ENCODE measurements at regions not wholly inside any gene's neighbourhood (a gene's known extent, or its start where the extent isn't known, plus 50 kb on each side); places are given as distances from the start of the nearest gene placed in this dataset.

DNA sequence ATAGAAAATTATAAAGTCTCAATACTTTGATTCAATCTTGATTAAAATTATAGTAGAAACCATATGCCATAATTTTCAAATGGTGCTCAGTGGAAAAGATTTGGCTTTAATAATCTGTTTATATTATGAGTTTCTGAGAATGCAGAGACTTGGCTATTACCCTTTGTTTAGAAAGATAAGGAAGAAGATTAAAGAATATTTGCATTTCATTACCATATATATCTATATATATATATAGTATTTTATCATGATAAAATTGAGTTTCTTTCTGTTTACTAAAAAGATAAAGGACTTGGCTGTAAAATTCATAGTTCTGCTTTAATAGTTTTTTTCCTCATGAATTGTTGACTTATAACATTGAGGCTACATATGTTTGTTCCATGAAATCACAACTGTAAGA is 679.3 kb upstream of the MAP3K7 start:
- TF ChIP-seq, protein P1, sequence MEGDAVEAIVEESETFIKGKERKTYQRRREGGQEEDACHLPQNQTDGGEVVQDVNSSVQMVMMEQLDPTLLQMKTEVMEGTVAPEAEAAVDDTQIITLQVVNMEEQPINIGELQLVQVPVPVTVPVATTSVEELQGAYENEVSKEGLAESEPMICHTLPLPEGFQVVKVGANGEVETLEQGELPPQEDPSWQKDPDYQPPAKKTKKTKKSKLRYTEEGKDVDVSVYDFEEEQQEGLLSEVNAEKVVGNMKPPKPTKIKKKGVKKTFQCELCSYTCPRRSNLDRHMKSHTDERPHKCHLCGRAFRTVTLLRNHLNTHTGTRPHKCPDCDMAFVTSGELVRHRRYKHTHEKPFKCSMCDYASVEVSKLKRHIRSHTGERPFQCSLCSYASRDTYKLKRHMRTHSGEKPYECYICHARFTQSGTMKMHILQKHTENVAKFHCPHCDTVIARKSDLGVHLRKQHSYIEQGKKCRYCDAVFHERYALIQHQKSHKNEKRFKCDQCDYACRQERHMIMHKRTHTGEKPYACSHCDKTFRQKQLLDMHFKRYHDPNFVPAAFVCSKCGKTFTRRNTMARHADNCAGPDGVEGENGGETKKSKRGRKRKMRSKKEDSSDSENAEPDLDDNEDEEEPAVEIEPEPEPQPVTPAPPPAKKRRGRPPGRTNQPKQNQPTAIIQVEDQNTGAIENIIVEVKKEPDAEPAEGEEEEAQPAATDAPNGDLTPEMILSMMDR (IDR thresholded peaks at IDR 0.05; ENCODE audit: low read depth, low read length, missing control alignments): no peak
- in situ Hi-C loops (cut with HindIII; ENCODE audit: low pct_ligation_motif_present, low sequenced_read_pairs): no loop called here
- DNase-seq: no peak
- Histone ChIP-seq H3K27me3 (replicated peaks) (no peaks in the 10 kb centered on the region), H3K36me3 (replicated peaks) (no peaks in the 10 kb centered on the region), H3K4me3 (ENCODE audit: low read depth, low read length) (no peak overlapping the region), H3K27ac (no peak overlapping the region)

DNA sequence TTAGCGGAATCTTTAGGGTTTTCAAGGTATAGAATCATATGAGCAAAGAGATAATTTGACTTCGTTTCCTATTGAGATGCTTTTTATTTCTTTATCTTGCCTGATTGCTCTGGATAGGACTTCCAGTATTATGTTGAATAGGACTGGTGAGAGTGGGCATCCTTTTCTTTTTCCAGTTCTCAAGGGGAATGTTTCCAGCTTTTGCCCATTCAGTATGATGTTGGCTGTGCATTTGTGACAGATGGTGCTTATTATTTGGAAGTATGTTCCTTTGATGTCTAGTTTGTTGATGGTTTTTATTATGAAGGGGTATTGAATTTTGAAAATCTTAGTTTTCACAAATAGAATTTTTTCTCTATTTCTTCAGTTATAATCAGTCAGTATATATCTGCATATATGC is 656.6 kb upstream of the MAP3K7 start:
- H3K27me3 ChIP-seq (replicated peaks): no peaks in the 10 kb centered on the region
- H3K36me3 ChIP-seq (replicated peaks): no peaks in the 10 kb centered on the region
- no peak overlapping the region for H3K27ac ChIP-seq
- in situ Hi-C loops (cut with HindIII; ENCODE audit: low pct_ligation_motif_present, low sequenced_read_pairs): no loop called here
- no peak overlapping the region for H3K4me3 ChIP-seq (ENCODE audit: low read depth, low read length)
- no peak for DNase-seq
- TF ChIP-seq, protein P1 (IDR thresholded peaks at IDR 0.05; ENCODE audit: low read depth, low read length, missing control alignments): no peak

DNA sequence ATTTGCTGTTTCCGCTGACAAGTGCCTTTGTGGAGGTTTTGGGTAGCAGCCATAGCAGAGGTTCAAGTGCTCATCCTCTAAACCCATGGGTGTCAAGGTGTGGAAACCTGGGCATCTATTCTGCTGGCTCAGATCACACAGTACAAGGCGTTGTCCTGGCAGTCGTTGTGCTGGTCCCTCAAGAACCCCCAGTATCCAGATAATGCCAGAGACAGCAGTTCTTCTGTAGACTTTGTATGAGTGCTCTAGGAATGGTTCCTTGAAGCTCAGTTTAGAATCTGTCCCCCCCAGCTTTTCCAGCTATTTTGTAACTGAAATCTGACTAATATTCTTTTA is 655.7 kb upstream of the MAP3K7 start:
- Histone ChIP-seq H3K27me3 (replicated peaks) (no peaks in the 10 kb centered on the region), H3K36me3 (replicated peaks) (no peaks in the 10 kb centered on the region), H3K27ac (no peak overlapping the region), H3K4me3 (ENCODE audit: low read depth, low read length) (no peak overlapping the region)
- DNase-seq: no peak
- in situ Hi-C loops (cut with HindIII; ENCODE audit: low pct_ligation_motif_present, low sequenced_read_pairs): no loop called here
- TF ChIP-seq, protein P1 (IDR thresholded peaks at IDR 0.05; ENCODE audit: low read depth, low read length, missing control alignments): no peak

DNA sequence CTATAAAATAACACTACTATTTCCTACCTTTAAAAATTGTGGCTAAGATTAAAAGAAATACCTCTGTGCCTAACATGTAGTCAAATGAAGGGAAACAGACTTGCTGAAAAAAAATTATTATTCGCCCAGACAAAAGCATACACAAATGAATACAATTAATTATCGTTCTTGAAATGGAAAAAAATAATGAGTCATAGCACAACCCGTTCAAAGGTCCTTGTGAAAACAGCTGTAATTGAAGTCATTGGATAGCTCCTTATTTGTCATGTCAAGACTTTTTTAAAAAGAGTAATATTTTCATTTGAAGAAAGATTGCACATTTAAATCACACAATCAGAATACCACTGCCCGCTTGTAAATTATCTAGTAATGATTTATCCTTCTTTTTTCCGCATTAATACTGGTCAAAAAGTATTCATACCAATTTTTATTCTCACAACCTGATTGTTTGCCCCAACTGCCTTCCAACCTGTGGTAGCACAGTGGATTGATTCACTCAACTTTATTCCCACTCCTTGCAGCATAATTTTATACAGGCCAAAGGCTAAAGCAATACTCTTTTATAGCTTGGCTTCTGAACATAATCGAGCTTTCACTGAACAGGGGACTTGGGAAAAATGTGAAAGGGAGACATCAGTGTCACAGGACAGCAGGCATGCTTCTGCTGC is 655.2 kb upstream of the MAP3K7 start:
- in situ Hi-C loops (cut with HindIII; ENCODE audit: low pct_ligation_motif_present, low sequenced_read_pairs): no loop called here
- no peak overlapping the region for H3K27ac ChIP-seq
- TF ChIP-seq, protein P1 (IDR thresholded peaks at IDR 0.05; ENCODE audit: low read depth, low read length, missing control alignments): no peak
- DNase-seq: no peak
- no peaks in the 10 kb centered on the region for H3K36me3 ChIP-seq (replicated peaks)
- H3K27me3 ChIP-seq (replicated peaks): no peaks in the 10 kb centered on the region
- no peak overlapping the region for H3K4me3 ChIP-seq (ENCODE audit: low read depth, low read length)

DNA sequence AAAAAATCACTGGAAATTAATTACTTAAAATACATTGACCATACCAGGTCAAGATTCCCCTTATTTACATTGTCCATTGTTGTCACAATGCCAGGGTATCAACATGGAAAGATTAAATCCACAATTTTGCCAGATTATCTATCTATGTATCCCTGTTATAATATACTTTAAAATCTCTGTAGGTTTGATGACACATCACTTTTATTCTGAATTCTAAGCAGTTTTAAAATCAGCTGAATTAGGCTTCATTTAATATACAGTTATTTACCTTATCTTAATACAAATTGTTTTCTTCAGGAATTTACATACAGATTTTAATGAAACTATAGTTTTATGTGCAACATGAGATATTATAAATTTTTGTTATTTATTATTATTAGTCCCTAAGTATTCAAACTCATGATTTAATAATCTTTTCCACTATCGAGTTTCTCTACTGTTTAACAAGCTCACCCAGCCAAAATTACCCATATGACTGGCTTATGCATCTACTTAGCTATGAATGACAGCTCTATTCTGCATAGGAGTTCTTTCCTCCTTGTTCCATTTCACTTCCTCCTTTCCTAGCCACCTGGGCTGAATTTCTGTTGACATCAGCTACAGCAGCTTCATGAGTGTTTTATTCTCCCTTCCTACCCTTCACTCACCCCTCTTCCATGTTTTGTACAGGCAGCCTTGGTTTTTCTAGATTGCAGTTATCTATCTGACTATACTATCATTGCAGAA is 654.2 kb upstream of the MAP3K7 start:
- TF ChIP-seq, protein P1 (IDR thresholded peaks at IDR 0.05; ENCODE audit: low read depth, low read length, missing control alignments): no peak
- Histone ChIP-seq H3K27me3 (replicated peaks) (no peaks in the 10 kb centered on the region), H3K4me3 (ENCODE audit: low read depth, low read length) (no peak overlapping the region), H3K36me3 (replicated peaks) (no peaks in the 10 kb centered on the region), H3K27ac (no peak overlapping the region)
- in situ Hi-C loops (cut with HindIII; ENCODE audit: low pct_ligation_motif_present, low sequenced_read_pairs): no loop called here
- DNase-seq: no peak

Measured in brain microvascular endothelial cell (primary cell).